ENCODE measurements at regions not wholly inside any gene's neighbourhood (a gene's known extent, or its start where the extent isn't known, plus 50 kb on each side); places are given as distances from the start of the nearest gene placed in this dataset.
"Not testable (repeated sequence)": the region's sequence is repeated elsewhere in the genome, so short reads cannot be mapped to it uniquely, and the experiment has no call there.

- DNase-seq (no peak), ATAC-seq (ENCODE audit: insufficient read depth, low FRiP score) (no peak)
- no peak for TF ChIP-seq CTCF (IDR thresholded peaks at IDR 0.05; ENCODE audit: control extremely low read depth, extremely low read depth)
- WGBS, 2 donors = 85 to 96% methylated on average over 1 of the region's 1 CpG
- H3K27ac ChIP-seq (ENCODE audit: low read depth in 1 of 2, low read length in 1 of 2) = no peak overlapping the region
- no peak overlapping the region for H3K4me3 ChIP-seq
- H3K36me3 ChIP-seq (ENCODE audit: control insufficient read depth in 4 of 4, insufficient read depth in 4 of 4, low read length in 4 of 4) = no peaks in the 10 kb centered on the region
- no peaks in the 10 kb centered on the region for H3K9me3 ChIP-seq (ENCODE audit: control insufficient read depth in 4 of 4, insufficient read depth in 3 of 4, low read length in 3 of 4)
- no peaks in the 10 kb centered on the region for H3K27me3 ChIP-seq (ENCODE audit: control insufficient read depth in 3 of 3, insufficient read depth in 3 of 3, low read length in 2 of 3)
- H3K9ac ChIP-seq (ENCODE audit: insufficient read depth in 1 of 2, low read length in 2 of 2) = no peak overlapping the region
- peaks cover 0 to 31% (median 6%) of the 10 kb centered on the region in 5 donors for H3K4me1 ChIP-seq (ENCODE audit: control insufficient read depth in 5 of 5, insufficient read depth in 5 of 5, low read length in 5 of 5)
These were observed 141.9 kb downstream of the TSEN15 start for GRCh38 chr1:184193451-184193850.

- 95 to 96% methylated on average over 2 of the region's 2 CpGs for WGBS, 2 donors
- no peaks in the 10 kb centered on the region for H3K27me3 ChIP-seq (ENCODE audit: control insufficient read depth in 3 of 3, insufficient read depth in 3 of 3, low read length in 2 of 3)
- DNase-seq (peak in 1 of 3 donors; percentile 23), ATAC-seq (ENCODE audit: insufficient read depth, low FRiP score) (no peak)
- H3K9me3 ChIP-seq (ENCODE audit: control insufficient read depth in 4 of 4, insufficient read depth in 3 of 4, low read length in 3 of 4) = no peaks in the 10 kb centered on the region
- H3K36me3 ChIP-seq (ENCODE audit: control insufficient read depth in 4 of 4, insufficient read depth in 4 of 4, low read length in 4 of 4) = no peaks in the 10 kb centered on the region
- H3K4me3 ChIP-seq = no peak overlapping the region
- no peak overlapping the region for H3K9ac ChIP-seq (ENCODE audit: insufficient read depth in 1 of 2, low read length in 2 of 2)
- peaks cover 0 to 29% (median 6%) of the 10 kb centered on the region in 5 donors for H3K4me1 ChIP-seq (ENCODE audit: control insufficient read depth in 5 of 5, insufficient read depth in 5 of 5, low read length in 5 of 5)
- no peak overlapping the region for H3K27ac ChIP-seq (ENCODE audit: low read depth in 1 of 2, low read length in 1 of 2)
- TF ChIP-seq CTCF (IDR thresholded peaks at IDR 0.05; ENCODE audit: control extremely low read depth, extremely low read depth) = no peak
These were observed 142.7 kb downstream of the TSEN15 start for GRCh38 chr1:184194236-184194635.

- peaks cover 0 to 19% (median 5%) of the 10 kb centered on the region in 5 donors for H3K4me1 ChIP-seq (ENCODE audit: control insufficient read depth in 5 of 5, insufficient read depth in 5 of 5, low read length in 5 of 5)
- not testable (repeated sequence) for H3K27ac ChIP-seq (ENCODE audit: low read depth in 1 of 2, low read length in 1 of 2); H3K9ac ChIP-seq (ENCODE audit: insufficient read depth in 1 of 2, low read length in 2 of 2); H3K4me3 ChIP-seq; DNase-seq; H3K27me3 ChIP-seq (ENCODE audit: control insufficient read depth in 3 of 3, insufficient read depth in 3 of 3, low read length in 2 of 3); H3K36me3 ChIP-seq (ENCODE audit: control insufficient read depth in 4 of 4, insufficient read depth in 4 of 4, low read length in 4 of 4); ATAC-seq (ENCODE audit: insufficient read depth, low FRiP score); H3K9me3 ChIP-seq (ENCODE audit: control insufficient read depth in 4 of 4, insufficient read depth in 3 of 4, low read length in 3 of 4)
- 89 to 94% methylated on average over 2 of the region's 2 CpGs for WGBS, 2 donors
These were observed 144.2 kb downstream of the TSEN15 start for GRCh38 chr1:184195722-184196121.

GRCh38 chr1:184197831-184198230 is 146.3 kb downstream of the TSEN15 start:
- H3K27me3 ChIP-seq (ENCODE audit: control insufficient read depth in 3 of 3, insufficient read depth in 3 of 3, low read length in 2 of 3) = no peaks in the 10 kb centered on the region
- H3K36me3 ChIP-seq (ENCODE audit: control insufficient read depth in 4 of 4, insufficient read depth in 4 of 4, low read length in 4 of 4) = no peaks in the 10 kb centered on the region
- ATAC-seq (ENCODE audit: insufficient read depth, low FRiP score) = no peak
- H3K27ac ChIP-seq (ENCODE audit: low read depth in 1 of 2, low read length in 1 of 2) = no peak overlapping the region
- H3K4me1 ChIP-seq (ENCODE audit: control insufficient read depth in 5 of 5, insufficient read depth in 5 of 5, low read length in 5 of 5) = peaks cover 0 to 6% (median 0%) of the 10 kb centered on the region in 5 donors
- H3K9me3 ChIP-seq (ENCODE audit: control insufficient read depth in 4 of 4, insufficient read depth in 3 of 4, low read length in 3 of 4) = no peaks in the 10 kb centered on the region
- H3K4me3 ChIP-seq = no peak overlapping the region
- WGBS, 2 donors = 93 to 95% methylated on average over 7 of the region's 7 CpGs
- H3K9ac ChIP-seq (ENCODE audit: insufficient read depth in 1 of 2, low read length in 2 of 2) = no peak overlapping the region
- TF ChIP-seq CTCF (IDR thresholded peaks at IDR 0.05; ENCODE audit: control extremely low read depth, extremely low read depth) = no peak
- no peak for DNase-seq
